Prostate gland (tissue), 2 donors: ENCODE measurements at regions not wholly inside any gene's neighbourhood (a gene's known extent, or its start where the extent isn't known, plus 50 kb on each side); places are given as distances from the start of the nearest gene placed in this dataset.

Experiments
- CTCF ChIP-seq, 4 experiments: fragments of 200-600 bp in 2 of 4; fragments of 450-650 bp in 2 of 4; sonication (generic) in 2 of 4; IDR thresholded peaks; 1 replicate in 3 of 4; 2 replicates in 1 of 4; pipeline ENCODE4 v1.5.1; 2016 to 2019; ENCODE audit warnings: antibody characterized with exemption in 4 of 4, mild to moderate bottlenecking in 2 of 4, moderate library complexity in 2 of 4
- POLR2A ChIP-seq: fragments of 450-650 bp; IDR thresholded peaks from one replicate; pipeline ENCODE4 v1.6.1; 2016; ENCODE audit warnings: antibody characterized with exemption, mild to moderate bottlenecking

GRCh38 chr7:46830-47140 lies 145.6 kb upstream of the FAM20C start:
- no peak for TF ChIP-seq CTCF (IDR thresholded peaks at IDR 0.05)
- no peak for TF ChIP-seq POLR2A
